GM10266 (cell line): ENCODE measurements at regions not wholly inside any gene's neighbourhood (a gene's known extent, or its start where the extent isn't known, plus 50 kb on each side); places are given as distances from the start of the nearest gene placed in this dataset.
"Not testable (repeated sequence)": the region's sequence is repeated elsewhere in the genome, so short reads cannot be mapped to it uniquely, and the experiment has no call there.

Experiments
- DNase-seq: peaks from one replicate; pipeline ENCODE4 v3.0.0; 2012; ENCODE audit errors: extremely low spot score
- CTCF ChIP-seq: IDR thresholded peaks from 2 replicates; pipeline ENCODE4 v1.5.1; 2012; ENCODE audit warnings: mild to moderate bottlenecking, low read depth; ENCODE audit not compliant: control insufficient read depth, insufficient read depth; ENCODE audit errors: missing control alignments

- no peak for TF ChIP-seq CTCF
- DNase-seq, result no peak
These were observed 70.6 kb downstream of the C9orf50 start for GRCh38 chr9:129550199-129550839.

GRCh38 chr9:129549684-129550083 lies 71.2 kb downstream of the C9orf50 start:
- no peak for TF ChIP-seq CTCF
- no peak for DNase-seq

- no peak for TF ChIP-seq CTCF
- no peak for DNase-seq
These were observed 71.8 kb downstream of the C9orf50 start for GRCh38 chr9:129549139-129549538.

GRCh38 chr9:129548571-129549135 lies 72.2 kb downstream of the C9orf50 start:
- TF ChIP-seq CTCF, result no peak
- no peak for DNase-seq

- DNase-seq, result no peak
- TF ChIP-seq CTCF, result no peak
These were observed 72.9 kb downstream of the C9orf50 start for GRCh38 chr9:129547869-129548570.

- DNase-seq, result no peak
These were observed 73.8 kb downstream of the C9orf50 start for GRCh38 chr9:129547063-129547462.

GRCh38 chr9:129545876-129546275 lies 75.0 kb downstream of the C9orf50 start:
- not testable (repeated sequence) for DNase-seq

More at GRCh38 chr9:129547063-129547462, 73.8 kb downstream of the C9orf50 start:
- no peak for TF ChIP-seq CTCF
